A673 (cell line): ENCODE measurements at regions not wholly inside any gene's neighbourhood (a gene's known extent, or its start where the extent isn't known, plus 50 kb on each side); places are given as distances from the start of the nearest gene placed in this dataset.

Experiments used
- CTCF ChIP-seq: fragments of 300-800, 200-600 bp; sonication (generic); conservative IDR thresholded peaks from 2 replicates; pipeline ENCODE4 v1.5.1; 2017; ENCODE audit warnings: low read depth, mild to moderate bottlenecking, antibody characterized with exemption, low read length, moderate library complexity, mixed read lengths
- EZH2 ChIP-seq: fragments of 200-600 bp; sonication (generic); IDR thresholded peaks from 2 replicates; pipeline ENCODE4 v1.6.1; 2017; ENCODE audit warnings: borderline replicate concordance, low read depth, mild to moderate bottlenecking, mixed read lengths, antibody characterized with exemption, low read length; ENCODE audit not compliant: poor library complexity, severe bottlenecking

- no peak for TF ChIP-seq EZH2
- TF ChIP-seq CTCF, result no peak
Measured at GRCh38 chr6:27623103-27623502, 150.2 kb upstream of the ZNF184 start.
